Tibial nerve (tissue), 4 donors: ENCODE measurements at regions not wholly inside any gene's neighbourhood (a gene's known extent, or its start where the extent isn't known, plus 50 kb on each side); places are given as distances from the start of the nearest gene placed in this dataset.

ENCODE experiments used
- EP300 ChIP-seq, 2 donors: sonication (generic); formaldehyde crosslinking; IDR thresholded peaks; one replicate each; pipeline ENCODE4 v1.6.1; 2017; ENCODE audit warnings: antibody characterized with exemption in 2 of 2, mild to moderate bottlenecking in 1 of 2
- POLR2A ChIP-seq, 2 donors: fragments of 450-650 bp; IDR thresholded peaks; one replicate each; pipeline ENCODE4 v1.6.1; 2017; ENCODE audit warnings: antibody characterized with exemption in 2 of 2, mild to moderate bottlenecking in 2 of 2, moderate library complexity in 2 of 2
- TF ChIP-seq, protein P1 (sequence below), 5 experiments: fragments of 200-600 bp in 3 of 5; fragments of 450-650 bp in 2 of 5; sonication (generic) in 3 of 5; IDR thresholded peaks; one replicate each; pipeline ENCODE4 v1.5.1; 2016 to 2019; ENCODE audit warnings: antibody characterized with exemption in 5 of 5, mild to moderate bottlenecking in 3 of 5, moderate library complexity in 2 of 5

- TF ChIP-seq, protein P1, sequence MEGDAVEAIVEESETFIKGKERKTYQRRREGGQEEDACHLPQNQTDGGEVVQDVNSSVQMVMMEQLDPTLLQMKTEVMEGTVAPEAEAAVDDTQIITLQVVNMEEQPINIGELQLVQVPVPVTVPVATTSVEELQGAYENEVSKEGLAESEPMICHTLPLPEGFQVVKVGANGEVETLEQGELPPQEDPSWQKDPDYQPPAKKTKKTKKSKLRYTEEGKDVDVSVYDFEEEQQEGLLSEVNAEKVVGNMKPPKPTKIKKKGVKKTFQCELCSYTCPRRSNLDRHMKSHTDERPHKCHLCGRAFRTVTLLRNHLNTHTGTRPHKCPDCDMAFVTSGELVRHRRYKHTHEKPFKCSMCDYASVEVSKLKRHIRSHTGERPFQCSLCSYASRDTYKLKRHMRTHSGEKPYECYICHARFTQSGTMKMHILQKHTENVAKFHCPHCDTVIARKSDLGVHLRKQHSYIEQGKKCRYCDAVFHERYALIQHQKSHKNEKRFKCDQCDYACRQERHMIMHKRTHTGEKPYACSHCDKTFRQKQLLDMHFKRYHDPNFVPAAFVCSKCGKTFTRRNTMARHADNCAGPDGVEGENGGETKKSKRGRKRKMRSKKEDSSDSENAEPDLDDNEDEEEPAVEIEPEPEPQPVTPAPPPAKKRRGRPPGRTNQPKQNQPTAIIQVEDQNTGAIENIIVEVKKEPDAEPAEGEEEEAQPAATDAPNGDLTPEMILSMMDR (IDR thresholded peaks at IDR 0.05): no peak
- TF ChIP-seq EP300 (IDR thresholded peaks at IDR 0.05) (no peak), POLR2A (IDR thresholded peaks at IDR 0.05) (no peak)
Measured at GRCh38 chr9:38144421-38144820, 75.4 kb upstream of the SHB start.
